VCaP (cell line): ENCODE measurements at regions not wholly inside any gene's neighbourhood (a gene's known extent, or its start where the extent isn't known, plus 50 kb on each side); places are given as distances from the start of the nearest gene placed in this dataset.
"Not testable (repeated sequence)": the region's sequence is repeated elsewhere in the genome, so short reads cannot be mapped to it uniquely, and the experiment has no call there.

ENCODE experiments used
- H3K27ac ChIP-seq: fragments of 450-650 bp; 2 replicates; pipeline ENCODE4 v1.5.1; 2017
- CTCF ChIP-seq: fragments of 450-650 bp; conservative IDR thresholded peaks from 2 replicates; pipeline ENCODE4 v1.5.1; 2017; ENCODE audit warnings: mild to moderate bottlenecking, moderate library complexity

DNA sequence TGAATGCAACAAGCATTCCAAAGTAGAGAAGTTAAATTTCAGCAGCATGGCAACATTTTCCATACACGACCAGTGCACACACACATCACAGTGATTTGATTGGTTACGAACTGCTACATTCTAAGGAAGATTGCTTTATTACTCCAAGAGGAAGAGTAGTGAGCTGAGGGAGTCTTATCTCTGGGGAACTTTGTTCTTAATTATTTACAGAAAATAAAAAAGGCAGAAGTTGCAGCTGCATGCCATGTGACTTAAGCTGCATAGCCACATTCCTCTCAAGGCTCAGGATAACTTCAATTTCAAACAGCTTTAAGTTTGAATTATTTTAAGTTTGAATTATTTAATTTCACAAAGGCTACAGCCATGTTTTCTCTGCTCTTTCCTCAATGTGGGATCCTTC, 71.6 kb upstream of the HSPB3 start:
- TF ChIP-seq CTCF = no peak
- H3K27ac ChIP-seq = peak overlapping the region; percentile 57

DNA sequence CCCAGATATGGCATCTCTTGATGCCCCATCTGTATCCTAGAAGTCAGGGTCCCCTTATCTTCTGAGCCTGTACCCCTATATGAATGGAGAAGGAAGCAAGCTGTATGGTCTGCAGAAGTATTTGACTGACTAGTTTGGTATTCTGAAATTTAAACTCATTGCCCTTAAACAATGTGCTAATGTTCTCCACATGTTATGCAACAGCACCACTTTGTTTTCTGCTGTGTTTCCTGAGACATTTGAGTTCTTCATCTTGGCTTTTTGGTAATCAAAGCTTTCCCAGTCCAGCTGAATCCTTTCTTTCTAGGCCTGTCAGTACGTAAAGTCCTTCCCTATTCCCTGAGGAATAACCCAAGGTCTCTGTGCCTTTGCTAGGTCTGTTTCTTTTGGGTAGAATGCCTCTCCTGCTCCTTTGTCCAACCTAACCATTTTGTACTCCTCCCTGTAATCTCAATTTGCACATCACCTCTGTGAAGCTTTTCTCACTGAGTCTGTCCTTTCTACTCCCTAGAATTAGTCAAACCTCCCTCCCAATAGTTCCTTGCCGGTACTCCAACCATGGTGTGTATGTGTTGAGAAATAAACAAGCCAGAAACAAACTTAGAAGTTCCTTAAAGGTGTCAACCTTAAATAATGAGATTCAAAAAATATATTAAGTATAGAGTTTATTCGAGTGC, 72.1 kb upstream of the HSPB3 start:
- no peak for TF ChIP-seq CTCF
- peak overlapping the region; percentile 57 for H3K27ac ChIP-seq

DNA sequence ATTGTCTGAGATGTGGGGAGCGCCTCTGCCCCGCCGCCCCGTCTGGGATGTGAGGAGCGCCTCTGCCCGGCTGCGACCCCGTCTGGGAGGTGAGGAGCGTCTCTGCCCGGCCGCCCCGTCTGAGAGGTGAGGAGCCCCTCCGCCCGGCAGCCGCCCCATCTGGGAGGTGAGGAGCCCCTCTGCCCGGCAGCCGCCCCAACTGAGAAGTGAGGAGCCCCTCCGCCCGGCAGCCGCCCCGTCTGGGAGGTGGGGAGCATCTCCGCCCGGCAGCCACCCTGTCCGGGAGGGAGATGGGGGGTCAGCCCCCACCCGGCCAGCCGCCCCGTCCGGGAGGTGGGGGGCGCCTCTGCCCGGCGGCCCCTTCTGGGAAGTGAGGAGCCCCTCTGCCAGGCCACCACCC, 70.9 kb upstream of the ARL15 start:
- H3K27ac ChIP-seq = not testable (repeated sequence)

DNA sequence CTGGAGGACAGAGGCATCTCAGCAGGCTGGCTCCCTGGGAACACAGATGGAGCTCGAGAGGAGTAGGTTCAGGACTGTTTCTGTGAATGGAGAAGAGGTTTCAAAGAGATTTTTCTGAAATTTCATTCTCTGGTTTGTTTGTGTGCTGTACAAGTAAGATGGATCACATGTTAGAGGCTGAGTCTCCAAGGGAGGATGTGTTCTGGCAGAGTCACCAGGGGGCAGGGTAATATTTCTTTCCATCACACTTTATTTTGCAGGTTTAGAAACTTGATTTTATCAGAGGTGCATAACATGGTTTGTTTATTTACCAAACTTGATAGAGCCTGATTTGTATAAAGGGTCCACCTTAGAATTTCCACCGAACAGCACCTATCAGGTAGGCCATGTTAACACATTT, 69.2 kb upstream of the ARL15 start:
- H3K27ac ChIP-seq = no peak overlapping the region
- no peak for TF ChIP-seq CTCF

- no peak for TF ChIP-seq CTCF
- H3K27ac ChIP-seq = no peak overlapping the region
Observed at GRCh38 chr5:54378707-54379106, 68.3 kb upstream of the ARL15 start.

DNA sequence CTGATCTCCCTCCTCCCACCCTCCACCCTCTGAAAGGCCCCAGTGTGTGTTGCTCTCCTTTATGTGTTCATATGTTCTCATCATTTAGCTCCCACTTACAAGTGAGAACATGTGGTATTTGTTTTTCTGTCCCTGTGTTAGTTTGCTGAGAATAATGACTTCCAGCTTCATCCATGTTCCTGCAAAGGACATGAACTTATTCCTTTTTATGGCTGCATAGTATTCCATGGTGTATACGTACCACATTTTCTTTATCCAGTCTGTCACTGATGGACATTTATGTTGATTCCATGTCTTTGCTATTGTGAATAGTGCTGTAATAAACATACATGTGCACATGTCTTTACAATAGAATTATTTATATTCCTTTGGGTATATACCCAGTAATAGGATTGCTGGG, 67.0 kb upstream of the ARL15 start:
- H3K27ac ChIP-seq = not testable (repeated sequence)

- TF ChIP-seq CTCF = no peak
- H3K27ac ChIP-seq = no peak overlapping the region
Observed at GRCh38 chr5:54370982-54371381, 60.6 kb upstream of the ARL15 start.

- TF ChIP-seq CTCF = no peak
- H3K27ac ChIP-seq = no peak overlapping the region
Observed at GRCh38 chr5:54367844-54368243, 57.5 kb upstream of the ARL15 start.

DNA sequence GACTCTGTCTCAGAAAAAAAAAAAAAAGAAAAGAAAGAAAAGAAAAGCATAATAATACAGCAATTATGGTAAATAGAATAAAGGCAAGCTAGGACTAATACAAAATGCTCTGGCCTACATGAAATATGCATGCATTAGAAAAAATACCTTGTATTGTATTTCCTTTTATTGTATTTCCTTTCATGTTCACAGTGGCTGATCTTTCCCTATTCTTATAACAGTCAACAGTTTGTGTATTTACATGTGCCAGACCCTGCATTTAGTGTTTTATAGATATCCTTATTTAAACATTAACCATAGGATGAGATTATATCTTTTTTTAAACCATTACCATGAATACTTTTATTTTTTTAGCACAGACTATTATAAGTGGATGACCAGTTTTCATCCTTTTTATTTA, 56.3 kb upstream of the ARL15 start:
- peak overlapping the region; percentile 68 for H3K27ac ChIP-seq
- no peak for TF ChIP-seq CTCF
